Heart right ventricle (tissue), 16 donors: ENCODE measurements at regions not wholly inside any gene's neighbourhood (a gene's known extent, or its start where the extent isn't known, plus 50 kb on each side); places are given as distances from the start of the nearest gene placed in this dataset.

ENCODE experiments used
- ATAC-seq, 8 donors: fragments of 200-7000 bp; cut with Tn5 transposase; one replicate each; pipeline ENCODE4 v1.9.1; 2020; ENCODE audit warnings: mild to moderate bottlenecking in 8 of 8, moderate library complexity in 8 of 8, moderate number of reproducible peaks in 1 of 8
- DNase-seq, 2 donors: peaks; one replicate each; pipeline ENCODE4 v3.0.0-alpha.2; 2020
- H3K27ac ChIP-seq, 10 donors: fragments of 200-600 bp; sonication (generic) in 2 of 10; one replicate each; pipeline versions ENCODE4 v1.5.0 to v1.8.0; 2020 to 2022; ENCODE audit warnings: mild to moderate bottlenecking in 3 of 10
- H3K27me3 ChIP-seq, 7 donors: fragments of 200-600 bp; one replicate each; pipeline ENCODE4 v1.8.0; 2021 to 2022; ENCODE audit warnings: mild to moderate bottlenecking in 2 of 7
- H3K36me3 ChIP-seq, 9 donors: fragments of 200-600 bp; sonication (generic) in 1 of 9; one replicate each; pipeline versions ENCODE4 v1.5.0 to v1.8.0; 2020 to 2022; ENCODE audit warnings: mild to moderate bottlenecking in 2 of 9
- H3K4me1 ChIP-seq, 9 donors: fragments of 200-600 bp; sonication (generic) in 1 of 9; one replicate each; pipeline versions ENCODE4 v1.5.0 to v1.8.0; 2020 to 2022; ENCODE audit warnings: mild to moderate bottlenecking in 4 of 9
- H3K4me3 ChIP-seq, 10 donors: fragments of 200-600 bp; sonication (generic) in 2 of 10; one replicate each; pipeline versions ENCODE4 v1.5.0 to v1.8.0; 2020 to 2022; ENCODE audit warnings: mild to moderate bottlenecking in 7 of 10, moderate library complexity in 2 of 10
- H3K9me3 ChIP-seq, 11 donors: fragments of 200-600 bp in 10 of 11; sonication (generic) in 2 of 11; one replicate each; pipeline versions ENCODE4 v1.5.0 to v1.8.0; 2013 to 2022; ENCODE audit warnings: mild to moderate bottlenecking in 2 of 11, control low read depth in 1 of 11, moderate library complexity in 1 of 11
- CTCF ChIP-seq, 9 donors: fragments of 200-600 bp; sonication (generic) in 2 of 9; IDR thresholded peaks; one replicate each; pipeline versions ENCODE4 v1.5.0 to v1.8.0; 2021 to 2022; ENCODE audit warnings: antibody characterized with exemption in 9 of 9, mild to moderate bottlenecking in 5 of 9, moderate library complexity in 1 of 9
- WGBS, 2 donors: extraction: QIAGEN DNeasy Blood & Tissue Kit; methylation state at CpG; one replicate each; pipeline ENCODE4 v1.1.7; 2013; ENCODE audit warnings: inconsistent platforms in 1 of 2; 5-methylcytosine and 5-hydroxymethylcytosine counted together
- intact Hi-C, 10 donors: fragments of 100-400 bp; cut with DNase I; formaldehyde crosslinking; loops; one replicate each; pipeline versions ENCODE4 v1.11.1 to v1.14.2; 2022
- donor health status: Arrhythmogenic right ventricular cardiomyopathy.
- donor health status: ischemic (EF 13 %, LVEDD 7.1; RV severe dilation, severe dysfunction).
- donor health status: healthy with polysubstance abuse.
- donor health status: DM: no; HTN: yes; CAD: no.
- donor health status: DM: no; HTN: no; CAD: no.
- donor health status: ischemic (EF 25% LVEDD 6.9; RV normal size, moderate dysfunction).
- donor health status: ischemic (EF 25% LVEDD 5.7; RV mildly dilated, moderate dysfunction).
- donor health status: healthy.
- donor health status: DM: yes; HTN: yes; CAD: no.
- donor health status: Ischemic cardiomyopathy.
- donor health status: ischemic (EF 35%, LVEDD 5.7; RV mildly dilated, moderate dysfunction).
- donor health status: nonischemic (EF 11% LVEDD 7.7; RV severe dilation, severe dysfunction).
- donor health status: DM: yes; HTN: yes; CAD: no.
- donor health status: PGD.
- donor health status: ischemic (EF 29% LVEDD 5.4; RV normal size, mild dysfunction).
- donor health status: nonischemic (EF 23%, LVEDD 6.1; RV moderate dilation, normal function).

GRCh38 chr2:107001062-107001461 lies 115.1 kb upstream of the ST6GAL2 start:
- intact Hi-C loops, result no loop called here
- Histone ChIP-seq H3K27me3 (no peaks in the 10 kb centered on the region), H3K4me3 (no peak overlapping the region), H3K9me3 (no peaks in the 10 kb centered on the region), H3K27ac (no peak overlapping the region), H3K4me1 (peaks cover 0 to 12% (median 8%) of the 10 kb centered on the region in 9 donors), H3K36me3 (no peaks in the 10 kb centered on the region)
- ATAC-seq (no peak), DNase-seq (no peak)
- TF ChIP-seq CTCF (IDR thresholded peaks at IDR 0.05), result no peak
- 19 to 33% methylated on average over 2 of the region's 2 CpGs for WGBS, 2 donors

GRCh38 chr2:107001551-107001950 lies 115.6 kb upstream of the ST6GAL2 start:
- DNase-seq (no peak), ATAC-seq (no peak)
- H3K27ac ChIP-seq, result no peak overlapping the region
- H3K36me3 ChIP-seq, result no peaks in the 10 kb centered on the region
- no peaks in the 10 kb centered on the region for H3K27me3 ChIP-seq
- H3K4me1 ChIP-seq, result peaks cover 0 to 8% (median 4%) of the 10 kb centered on the region in 9 donors
- TF ChIP-seq CTCF (IDR thresholded peaks at IDR 0.05), result no peak
- H3K9me3 ChIP-seq, result no peaks in the 10 kb centered on the region
- intact Hi-C loops, result no loop called here
- H3K4me3 ChIP-seq, result no peak overlapping the region
- WGBS, 2 donors, result 58 to 67% methylated on average over 5 of the region's 5 CpGs

- H3K9me3 ChIP-seq, result no peaks in the 10 kb centered on the region
- peaks cover 0 to 8% (median 0%) of the 10 kb centered on the region in 9 donors for H3K4me1 ChIP-seq
- intact Hi-C loops, result no loop called here
- WGBS, 2 donors, result 62 to 67% methylated on average over 4 of the region's 4 CpGs
- DNase-seq, result no peak
- no peak overlapping the region for H3K27ac ChIP-seq
- no peak for ATAC-seq
- no peaks in the 10 kb centered on the region for H3K36me3 ChIP-seq
- no peak for TF ChIP-seq CTCF (IDR thresholded peaks at IDR 0.05)
- H3K27me3 ChIP-seq, result no peaks in the 10 kb centered on the region
- H3K4me3 ChIP-seq, result no peak overlapping the region
Observed at GRCh38 chr2:107001964-107002696, 116.2 kb upstream of the ST6GAL2 start.

GRCh38 chr2:107002735-107003134 lies 116.8 kb upstream of the ST6GAL2 start:
- Histone ChIP-seq H3K4me3 (no peak overlapping the region), H3K27ac (no peak overlapping the region), H3K4me1 (peaks cover 0 to 8% (median 0%) of the 10 kb centered on the region in 9 donors), H3K27me3 (no peaks in the 10 kb centered on the region), H3K9me3 (no peaks in the 10 kb centered on the region), H3K36me3 (no peaks in the 10 kb centered on the region)
- TF ChIP-seq CTCF (IDR thresholded peaks at IDR 0.05), result no peak
- DNase-seq, result no peak
- intact Hi-C loops, result no loop called here
- WGBS, 2 donors, result 70 to 74% methylated on average over 1 of the region's 1 CpG
- ATAC-seq, result no peak
